ENCODE measurements at regions not wholly inside any gene's neighbourhood (a gene's known extent, or its start where the extent isn't known, plus 50 kb on each side); places are given as distances from the start of the nearest gene placed in this dataset.

DNA sequence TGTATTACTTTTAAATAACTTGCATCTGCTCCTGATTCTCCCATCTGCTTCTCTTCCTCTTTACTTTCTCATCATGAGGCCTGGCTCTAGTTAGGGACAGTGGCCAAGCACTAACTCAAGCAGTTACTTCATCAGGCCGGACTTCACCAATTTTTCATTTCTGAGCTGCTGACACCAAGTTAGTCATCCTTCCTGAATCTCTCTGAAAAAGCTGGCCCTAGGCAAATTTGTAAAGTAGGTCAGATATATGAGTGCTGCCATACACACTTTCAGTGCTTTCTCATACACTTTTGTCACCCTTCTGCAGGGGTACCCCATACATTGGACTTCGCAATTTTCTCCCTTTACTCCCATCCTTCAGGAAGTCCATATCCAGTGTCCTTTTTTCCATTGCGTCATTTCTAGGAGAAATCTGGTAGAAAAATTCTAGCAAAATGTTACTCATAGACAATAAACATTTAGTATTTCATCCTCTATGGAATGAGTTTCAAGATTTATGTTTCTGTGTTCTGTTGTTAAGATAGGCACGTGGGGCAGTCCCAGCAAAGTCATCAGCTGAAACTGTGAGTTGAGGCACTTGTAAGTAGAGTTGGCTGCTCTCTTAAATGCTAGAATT lies 276.8 kb upstream of the TMPO start:
- no peak overlapping the region for H3K4me3 Mint-ChIP-seq
- H3K36me3 Mint-ChIP-seq, result no peaks in the 10 kb centered on the region
- no peak overlapping the region for H3K27ac Mint-ChIP-seq

DNA sequence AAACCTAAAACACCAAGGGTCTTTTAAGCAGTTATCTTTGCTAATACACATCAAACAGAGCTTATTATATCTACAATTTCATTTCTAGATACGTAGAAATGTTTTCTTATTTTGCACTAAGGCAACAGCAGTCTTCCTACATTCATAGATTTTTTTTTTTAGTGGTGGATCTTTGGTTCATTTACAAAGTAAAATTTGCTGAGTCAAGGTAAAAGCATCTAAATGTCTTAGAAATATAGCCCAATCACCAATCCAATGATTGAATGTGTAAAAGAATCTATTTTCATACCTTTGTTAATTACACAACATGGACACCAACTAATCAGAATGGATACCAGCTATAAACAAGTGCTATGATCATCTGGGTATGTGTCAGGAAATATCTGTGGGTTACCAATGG lies 272.2 kb upstream of the TMPO start:
- H3K27me3 Mint-ChIP-seq, result no peaks in the 10 kb centered on the region
- DNase-seq, result no peak
- no peaks in the 10 kb centered on the region for H3K9me3 Mint-ChIP-seq
- H3K4me3 Mint-ChIP-seq, result no peak overlapping the region
- no peak overlapping the region for H3K27ac Mint-ChIP-seq
- H3K4me1 Mint-ChIP-seq, result no peaks in the 10 kb centered on the region
- H3K36me3 Mint-ChIP-seq, result no peaks in the 10 kb centered on the region

More for the DNA sequence above, 276.8 kb upstream of the TMPO start:
- H3K27me3 Mint-ChIP-seq, result no peaks in the 10 kb centered on the region
- no peak for DNase-seq
- no peaks in the 10 kb centered on the region for H3K4me1 Mint-ChIP-seq
- peaks cover 2% of the 10 kb centered on the region for H3K9me3 Mint-ChIP-seq

DNA sequence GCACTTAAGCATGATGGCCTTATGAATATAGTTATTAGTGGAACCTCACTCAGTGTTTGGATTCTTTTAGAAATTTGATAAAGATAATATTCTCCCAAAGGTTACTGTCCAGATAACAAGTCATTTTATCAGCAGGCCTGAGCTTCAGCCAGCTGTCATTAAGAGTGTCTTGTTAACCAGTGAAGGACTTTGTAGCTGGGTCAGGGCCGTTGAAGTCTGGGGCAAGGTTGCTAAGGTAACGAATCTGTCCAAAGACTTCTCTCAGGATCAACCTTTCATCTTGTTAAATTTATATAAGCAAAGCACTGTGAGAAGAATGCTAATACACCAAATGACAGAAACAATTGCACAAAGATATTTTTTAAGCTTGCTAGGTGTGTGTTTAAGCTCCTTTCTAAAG lies 271.3 kb upstream of the TMPO start:
- no peaks in the 10 kb centered on the region for H3K4me1 Mint-ChIP-seq
- no peak overlapping the region for H3K27ac Mint-ChIP-seq
- no peaks in the 10 kb centered on the region for H3K36me3 Mint-ChIP-seq
- H3K9me3 Mint-ChIP-seq, result no peaks in the 10 kb centered on the region
- no peak for DNase-seq
- H3K27me3 Mint-ChIP-seq, result no peaks in the 10 kb centered on the region
- no peak overlapping the region for H3K4me3 Mint-ChIP-seq

DNA sequence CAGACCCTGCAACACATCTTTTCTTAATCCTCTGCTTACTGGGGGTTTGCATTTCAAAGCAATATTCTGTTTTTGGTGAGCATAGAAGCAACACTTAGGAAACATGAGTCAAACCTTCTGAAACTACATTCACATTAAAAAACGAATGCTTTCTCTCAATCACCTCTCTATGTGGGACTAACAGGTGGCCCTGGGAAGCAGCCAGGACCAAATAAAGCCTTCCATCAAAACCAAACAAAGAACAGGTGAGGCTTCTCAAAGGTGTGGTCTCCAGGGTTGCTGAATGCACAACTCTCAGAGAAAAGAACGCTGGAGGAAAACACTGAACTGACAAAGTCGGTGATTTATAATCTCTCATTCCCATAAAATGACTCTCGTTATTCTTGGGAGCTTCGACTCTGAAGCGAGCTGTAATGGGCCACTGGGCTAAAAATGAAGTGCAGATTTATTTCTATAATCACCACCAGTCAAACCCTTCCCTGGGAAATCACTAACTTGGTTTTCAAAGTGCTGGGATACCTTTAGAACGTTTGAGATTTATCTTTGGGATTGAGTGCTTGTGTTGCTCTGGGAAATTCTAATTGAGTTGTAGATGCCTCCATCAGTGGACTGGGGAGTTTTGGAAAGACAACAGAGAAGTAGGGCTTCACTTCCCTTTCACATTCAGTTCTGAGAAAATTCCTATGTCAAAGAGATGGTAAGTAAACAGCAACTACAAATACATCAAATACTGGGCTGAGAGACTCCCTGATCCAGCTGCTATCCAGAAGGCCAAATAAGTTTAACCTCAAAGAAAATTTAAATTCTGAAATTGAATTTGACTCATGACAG lies 262.0 kb upstream of the TMPO start:
- Mint-ChIP-seq H3K27me3 (no peaks in the 10 kb centered on the region), H3K27ac (no peak overlapping the region), H3K36me3 (no peaks in the 10 kb centered on the region), H3K4me3 (no peak overlapping the region), H3K4me1 (no peaks in the 10 kb centered on the region), H3K9me3 (no peaks in the 10 kb centered on the region)
- DNase-seq, result no peak

DNA sequence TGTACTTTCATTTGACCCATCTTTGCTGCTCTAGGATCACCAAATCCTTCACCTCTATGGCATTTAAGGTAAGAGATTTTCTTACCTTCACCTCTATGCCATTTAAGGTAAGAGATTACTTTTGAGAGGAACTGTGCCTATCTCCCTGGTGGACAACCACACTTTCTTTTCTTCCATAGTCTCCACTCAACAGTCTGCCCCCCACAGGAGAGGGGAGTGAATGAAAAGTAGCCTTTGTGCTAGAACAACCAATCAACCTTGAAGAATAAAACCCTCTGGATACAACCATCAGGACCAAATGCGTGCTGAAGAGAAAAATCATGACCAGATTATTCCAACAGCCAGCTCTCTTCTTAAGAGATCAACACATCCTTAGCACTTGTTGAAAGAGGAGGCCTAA lies 258.6 kb upstream of the TMPO start:
- Mint-ChIP-seq H3K27me3 (no peaks in the 10 kb centered on the region), H3K4me3 (no peak overlapping the region), H3K36me3 (no peaks in the 10 kb centered on the region), H3K4me1 (no peaks in the 10 kb centered on the region), H3K27ac (no peak overlapping the region), H3K9me3 (no peaks in the 10 kb centered on the region)
- DNase-seq, result no peak

DNA sequence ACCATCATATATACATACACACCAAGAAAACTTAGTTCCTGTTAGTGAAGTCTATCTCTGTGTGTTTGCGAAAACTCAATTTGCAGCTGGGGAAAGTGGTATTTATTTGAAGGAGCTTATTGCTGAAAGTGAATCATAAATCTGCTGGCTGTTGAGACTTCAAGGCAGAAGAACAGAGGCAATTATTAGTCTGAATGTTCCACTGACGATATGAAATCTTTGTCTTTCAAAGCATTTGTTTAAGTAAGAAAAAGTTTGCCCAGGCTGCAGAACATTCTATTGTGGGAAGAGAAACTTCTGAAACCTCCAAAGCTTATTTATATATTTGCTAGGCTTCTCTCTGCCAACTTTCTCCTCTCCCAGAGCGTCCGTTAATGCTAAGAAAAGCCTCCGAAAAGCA lies 255.7 kb upstream of the TMPO start:
- Mint-ChIP-seq H3K9me3 (no peaks in the 10 kb centered on the region), H3K4me1 (no peaks in the 10 kb centered on the region)

DNA sequence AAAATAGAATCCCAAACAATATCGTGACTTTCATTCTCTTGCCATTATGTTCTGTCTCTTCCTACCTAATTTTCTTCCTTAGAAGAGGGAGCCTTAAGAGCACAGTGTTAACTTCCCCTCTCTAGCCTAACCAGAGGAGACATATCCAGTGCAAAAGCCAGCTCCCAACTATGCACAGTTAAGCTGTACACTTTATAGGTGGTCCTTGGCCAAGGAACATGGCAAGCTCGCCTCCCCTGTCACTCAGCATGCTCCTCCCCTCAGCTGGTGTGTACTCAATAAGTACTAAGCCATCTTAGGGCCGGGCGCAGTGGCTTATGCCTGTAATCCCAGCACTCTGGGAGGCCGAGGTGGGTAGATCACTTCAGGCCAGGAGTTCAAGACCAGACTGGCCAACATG lies 255.1 kb upstream of the TMPO start:
- H3K27ac Mint-ChIP-seq, result no peak overlapping the region
- H3K9me3 Mint-ChIP-seq, result no peaks in the 10 kb centered on the region
- no peaks in the 10 kb centered on the region for H3K4me1 Mint-ChIP-seq
- no peaks in the 10 kb centered on the region for H3K36me3 Mint-ChIP-seq
- no peak for DNase-seq
- H3K27me3 Mint-ChIP-seq, result peaks cover 4% of the 10 kb centered on the region
- no peak overlapping the region for H3K4me3 Mint-ChIP-seq

More for the DNA sequence above, 255.7 kb upstream of the TMPO start:
- Mint-ChIP-seq H3K27ac (no peak overlapping the region), H3K4me3 (no peak overlapping the region), H3K27me3 (peaks cover 2% of the 10 kb centered on the region), H3K36me3 (no peaks in the 10 kb centered on the region)
- DNase-seq, result no peak

DNA sequence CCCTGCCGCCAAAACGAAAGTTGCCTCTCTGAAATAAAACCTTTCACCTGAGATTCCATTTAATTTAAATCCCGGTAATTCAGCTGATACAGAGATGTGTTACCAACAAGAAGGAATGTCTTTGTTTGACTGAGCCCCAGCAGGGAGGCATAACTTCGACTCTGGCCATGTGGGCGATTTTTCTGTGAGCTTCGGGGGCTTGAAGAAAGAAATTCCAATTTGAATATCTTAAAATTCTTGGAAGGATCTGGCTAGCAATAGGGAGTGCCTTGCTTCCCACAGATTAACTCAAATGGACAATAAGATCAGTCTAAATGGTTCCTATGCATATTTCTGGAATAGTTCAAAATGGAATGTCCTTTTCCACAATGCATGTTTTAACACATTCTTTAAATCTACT lies 252.5 kb upstream of the TMPO start:
- H3K9me3 Mint-ChIP-seq, result peaks cover 7% of the 10 kb centered on the region
- H3K4me1 Mint-ChIP-seq, result no peaks in the 10 kb centered on the region
- no peak overlapping the region for H3K27ac Mint-ChIP-seq
- no peaks in the 10 kb centered on the region for H3K36me3 Mint-ChIP-seq
- H3K27me3 Mint-ChIP-seq, result peaks cover 12% of the 10 kb centered on the region
- DNase-seq, result no peak
- no peak overlapping the region for H3K4me3 Mint-ChIP-seq

DNA sequence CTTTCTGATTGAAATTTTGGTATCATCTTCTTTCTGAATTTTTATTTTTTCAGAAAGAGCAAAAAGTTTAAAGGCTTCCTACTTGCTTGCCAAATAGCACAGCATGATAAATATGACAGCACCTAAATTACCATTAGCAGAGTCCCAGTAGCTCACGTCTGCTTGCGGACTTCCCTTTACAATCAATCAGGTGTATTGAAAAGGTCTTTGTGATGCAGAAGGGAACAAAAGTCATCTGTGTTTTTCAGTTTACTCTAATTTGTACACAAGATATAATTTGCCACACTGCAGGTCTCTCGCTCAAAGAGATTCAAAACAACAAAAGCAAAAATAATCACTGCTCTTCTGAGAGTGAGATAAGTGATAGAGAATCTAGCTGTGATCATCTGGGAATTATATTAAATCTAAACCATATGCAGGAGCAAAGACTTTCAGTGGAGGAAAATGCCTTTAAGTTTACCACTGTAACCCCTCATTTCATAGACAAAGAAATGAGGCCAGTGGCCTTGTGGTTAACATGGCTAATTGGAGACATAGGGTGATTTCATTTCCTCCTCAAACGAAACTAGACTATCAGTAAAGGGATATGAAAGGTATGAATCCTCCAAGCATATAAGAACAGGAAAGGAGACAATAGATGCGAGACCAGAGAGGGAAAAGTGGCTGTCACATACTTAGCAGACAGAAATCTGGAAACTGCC lies 240.8 kb upstream of the TMPO start:
- no peaks in the 10 kb centered on the region for H3K36me3 Mint-ChIP-seq
- H3K4me1 Mint-ChIP-seq, result no peaks in the 10 kb centered on the region
- no peak for DNase-seq

DNA sequence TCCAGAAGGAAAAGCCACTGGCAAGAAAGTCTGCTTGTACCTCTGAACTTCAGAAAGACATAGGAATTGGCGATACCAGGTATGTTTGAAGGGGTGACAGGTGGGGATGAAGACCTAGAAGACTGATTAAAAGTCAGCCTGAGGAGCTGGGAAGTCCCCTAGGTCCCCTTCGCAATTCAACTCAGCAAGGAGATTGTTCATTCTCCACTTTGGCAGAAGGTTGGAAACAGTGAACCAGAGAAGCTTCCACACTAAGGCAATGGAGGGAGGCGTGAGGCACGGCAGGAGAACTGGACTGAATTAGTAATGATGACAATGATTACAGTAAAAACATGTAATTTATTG lies 240.3 kb upstream of the TMPO start:
- H3K4me3 Mint-ChIP-seq, result no peak overlapping the region
- no peaks in the 10 kb centered on the region for H3K27me3 Mint-ChIP-seq
- no peaks in the 10 kb centered on the region for H3K9me3 Mint-ChIP-seq
- no peaks in the 10 kb centered on the region for H3K4me1 Mint-ChIP-seq
- DNase-seq, result no peak
- no peaks in the 10 kb centered on the region for H3K36me3 Mint-ChIP-seq
- no peak overlapping the region for H3K27ac Mint-ChIP-seq

More for the DNA sequence above, 240.8 kb upstream of the TMPO start:
- Mint-ChIP-seq H3K9me3 (peaks cover 2% of the 10 kb centered on the region), H3K27me3 (peaks cover 4% of the 10 kb centered on the region), H3K4me3 (no peak overlapping the region), H3K27ac (no peak overlapping the region)

DNA sequence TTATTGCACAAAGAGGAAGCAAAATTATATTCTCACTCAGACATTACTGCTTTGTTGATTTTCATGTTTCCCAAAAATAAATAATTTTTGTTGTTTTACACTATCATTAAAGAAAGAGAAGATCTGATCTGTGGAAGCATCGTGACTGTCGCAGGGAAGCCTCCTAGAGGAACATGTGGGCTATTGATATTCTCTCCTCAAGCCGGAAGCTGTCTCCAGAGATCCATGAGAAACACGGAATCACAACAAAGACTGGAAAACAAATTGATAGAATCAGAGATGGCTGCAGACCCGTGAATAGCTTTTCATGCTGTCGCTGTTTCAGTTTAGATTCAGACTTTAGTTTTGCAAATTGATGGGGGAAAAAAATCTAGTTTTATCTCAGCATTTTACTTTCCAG lies 235.2 kb upstream of the TMPO start:
- Mint-ChIP-seq H3K4me3 (no peak overlapping the region), H3K9me3 (no peaks in the 10 kb centered on the region), H3K27me3 (no peaks in the 10 kb centered on the region), H3K27ac (no peak overlapping the region), H3K36me3 (no peaks in the 10 kb centered on the region), H3K4me1 (no peaks in the 10 kb centered on the region)
- DNase-seq, result no peak

DNA sequence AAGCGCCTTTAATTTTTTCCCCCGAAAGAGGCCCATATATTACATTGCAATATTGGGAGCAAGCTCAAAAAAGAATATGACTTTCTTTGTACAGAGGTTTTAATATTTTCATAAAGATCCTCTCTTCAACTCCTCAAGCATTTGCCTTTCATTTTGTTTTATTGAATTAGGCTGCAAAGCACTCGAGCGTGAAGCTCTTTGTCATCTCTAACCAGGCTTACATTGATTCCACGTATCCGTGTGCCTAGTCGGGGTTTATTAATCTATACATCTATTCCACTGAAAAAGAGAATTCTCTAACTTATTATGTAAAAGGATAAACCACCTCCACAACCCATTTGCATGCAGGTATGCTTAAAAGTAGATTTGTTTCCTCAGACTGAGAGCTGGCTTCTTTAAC lies 234.8 kb upstream of the TMPO start:
- no peaks in the 10 kb centered on the region for H3K36me3 Mint-ChIP-seq
- no peak overlapping the region for H3K27ac Mint-ChIP-seq
- DNase-seq, result no peak
- H3K9me3 Mint-ChIP-seq, result no peaks in the 10 kb centered on the region
- no peaks in the 10 kb centered on the region for H3K27me3 Mint-ChIP-seq
- H3K4me3 Mint-ChIP-seq, result no peak overlapping the region
- no peaks in the 10 kb centered on the region for H3K4me1 Mint-ChIP-seq

DNA sequence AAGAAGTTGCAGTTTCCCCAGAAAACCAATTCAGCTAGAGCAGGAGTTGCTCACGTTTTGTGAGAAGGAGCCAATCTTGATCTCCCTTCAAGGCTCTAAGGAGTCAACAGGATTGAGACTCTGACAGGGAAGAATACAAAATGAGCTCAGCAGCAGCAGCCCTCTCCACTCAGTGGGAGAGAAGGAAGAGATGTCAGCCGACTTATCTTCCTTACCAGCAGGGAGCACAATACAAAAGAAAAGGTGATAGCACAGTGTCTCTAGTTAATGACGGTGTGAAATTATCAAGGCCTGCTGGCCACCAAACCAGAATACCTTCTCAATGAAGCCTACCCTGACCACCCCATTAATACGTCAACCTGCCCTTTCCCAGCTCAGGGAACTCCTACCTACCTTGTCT lies 223.6 kb upstream of the TMPO start:
- no peak for DNase-seq
- Mint-ChIP-seq H3K27ac (no peak overlapping the region), H3K4me3 (no peak overlapping the region), H3K4me1 (no peaks in the 10 kb centered on the region), H3K9me3 (no peaks in the 10 kb centered on the region), H3K27me3 (peaks cover 13% of the 10 kb centered on the region), H3K36me3 (no peaks in the 10 kb centered on the region)

DNA sequence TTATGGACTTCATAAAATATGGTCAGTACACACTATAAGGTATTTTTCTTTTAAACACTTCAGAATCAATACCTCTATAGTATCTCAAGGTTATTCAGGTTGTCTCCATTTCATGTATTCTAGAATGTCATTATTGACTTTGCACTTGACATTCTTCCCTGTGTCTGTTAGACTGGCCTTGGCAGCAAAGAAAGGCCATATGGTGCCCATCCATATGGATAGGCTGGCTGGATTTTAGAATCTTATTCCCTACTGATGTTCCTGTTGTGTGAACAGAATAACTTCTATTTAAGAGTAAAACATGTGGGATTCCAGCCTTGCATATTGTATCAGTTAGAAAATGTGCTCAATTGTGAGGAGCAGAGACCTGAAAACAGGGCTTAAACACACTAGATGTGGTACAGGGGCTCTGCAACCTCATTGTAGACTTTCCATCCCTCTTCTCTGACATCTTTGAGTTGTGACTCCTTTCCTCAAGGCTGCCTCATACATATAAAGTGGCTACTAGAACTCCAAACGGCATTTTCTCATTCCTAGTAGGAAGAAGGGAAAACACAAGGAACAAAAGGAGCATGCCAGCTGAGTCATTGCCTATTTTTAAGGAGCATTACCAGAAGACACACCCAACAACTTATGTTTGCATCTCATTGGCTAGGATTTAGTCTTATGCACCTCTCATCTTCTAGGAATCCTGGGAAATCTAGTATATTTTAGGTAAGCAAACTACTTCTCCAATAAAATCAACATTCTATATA lies 221.2 kb upstream of the TMPO start:
- peaks cover 8% of the 10 kb centered on the region for H3K27me3 Mint-ChIP-seq
- DNase-seq, result no peak
- no peaks in the 10 kb centered on the region for H3K9me3 Mint-ChIP-seq
- H3K4me3 Mint-ChIP-seq, result no peak overlapping the region
- no peak overlapping the region for H3K27ac Mint-ChIP-seq
- H3K4me1 Mint-ChIP-seq, result no peaks in the 10 kb centered on the region
- H3K36me3 Mint-ChIP-seq, result no peaks in the 10 kb centered on the region

DNA sequence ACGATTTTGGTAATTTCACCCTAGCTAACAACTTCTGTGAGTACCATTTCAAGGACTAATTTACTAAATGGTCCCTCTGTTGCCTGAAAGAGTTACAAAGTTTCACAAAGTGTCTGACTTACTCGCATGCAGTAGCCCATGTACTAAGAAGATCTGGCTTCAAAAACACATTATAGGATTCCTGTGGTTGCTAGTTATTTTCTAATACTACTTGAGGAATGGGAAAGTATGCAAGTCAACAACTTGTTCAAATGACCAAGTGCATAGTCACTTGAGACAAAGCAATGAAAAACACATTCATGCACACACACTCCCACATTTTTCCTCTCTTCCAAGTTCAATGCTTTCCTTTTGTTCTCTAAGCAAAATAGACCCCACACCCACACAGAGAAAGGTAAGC lies 219.7 kb upstream of the TMPO start:
- Mint-ChIP-seq H3K9me3 (no peaks in the 10 kb centered on the region), H3K27me3 (peaks cover 8% of the 10 kb centered on the region), H3K27ac (no peak overlapping the region), H3K4me3 (no peak overlapping the region), H3K4me1 (no peaks in the 10 kb centered on the region), H3K36me3 (no peaks in the 10 kb centered on the region)
- no peak for DNase-seq
